Astrocyte (in vitro differentiated cells and primary cell): ENCODE measurements at regions not wholly inside any gene's neighbourhood (a gene's known extent, or its start where the extent isn't known, plus 50 kb on each side); places are given as distances from the start of the nearest gene placed in this dataset.

Source experiments
- DNase-seq: peaks from one replicate; pipeline ENCODE4 v3.0.0-alpha.2; 2010; ENCODE audit warnings: low read depth
- FAIRE-seq: peaks from 2 replicates; lab custom pipeline; 2011; peaks lifted over from hg19 to GRCh38; lab: Jason Lieb, UNC
- H2AFZ ChIP-seq: 2 replicates; pipeline ENCODE4 v1.6.0; 2012; ENCODE audit warnings: low read depth, low read length, inconsistent platforms
- H3K27ac ChIP-seq: 2 replicates; pipeline ENCODE4 v1.5.1; 2011; ENCODE audit warnings: low read depth, low read length, inconsistent platforms
- H3K27me3 ChIP-seq: 2 replicates; pipeline ENCODE4 v1.6.0; 2011; ENCODE audit warnings: low read length, inconsistent platforms; ENCODE audit not compliant: insufficient read depth
- H3K36me3 ChIP-seq: 2 replicates; pipeline ENCODE4 v1.5.1; 2011; ENCODE audit warnings: low read length, inconsistent platforms; ENCODE audit not compliant: insufficient read depth
- H3K4me1 ChIP-seq: 2 replicates; pipeline ENCODE4 v1.5.1; 2011; ENCODE audit warnings: low read length, inconsistent platforms; ENCODE audit not compliant: insufficient read depth
- H3K4me2 ChIP-seq: 2 replicates; pipeline ENCODE4 v1.6.0; 2012; ENCODE audit warnings: low read length, inconsistent platforms
- H3K4me3 ChIP-seq: 2 replicates; pipeline ENCODE4 v1.5.1; 2011; ENCODE audit warnings: low read depth, mild to moderate bottlenecking, low read length, inconsistent platforms; ENCODE audit not compliant: insufficient read depth
- H3K79me2 ChIP-seq: 2 replicates; pipeline ENCODE4 v1.6.0; 2012; ENCODE audit warnings: mild to moderate bottlenecking, low read length, inconsistent platforms; ENCODE audit not compliant: insufficient read depth
- H3K9ac ChIP-seq: 2 replicates; pipeline ENCODE4 v1.6.0; 2012; ENCODE audit warnings: mild to moderate bottlenecking, low read length, inconsistent platforms
- H3K9me3 ChIP-seq: 2 replicates; pipeline ENCODE4 v1.5.1; 2012; ENCODE audit warnings: low read depth, mild to moderate bottlenecking, low read length, inconsistent platforms; ENCODE audit not compliant: insufficient read depth
- H4K20me1 ChIP-seq: 2 replicates; pipeline ENCODE4 v1.6.0; 2012; ENCODE audit warnings: low read length, inconsistent platforms; ENCODE audit not compliant: insufficient read depth
- H3K27ac Mint-ChIP-seq: one replicate; pipeline ENCODE4 v1.8.0; 2021; ENCODE audit warnings: mild to moderate bottlenecking, mixed read lengths; ENCODE audit not compliant: unreplicated experiment
- H3K27me3 Mint-ChIP-seq: one replicate; pipeline ENCODE4 v1.8.0; 2021; ENCODE audit warnings: low read depth, mixed read lengths; ENCODE audit not compliant: unreplicated experiment
- H3K36me3 Mint-ChIP-seq: one replicate; pipeline ENCODE4 v1.8.0; 2021; ENCODE audit warnings: low read depth, mixed read lengths; ENCODE audit not compliant: unreplicated experiment
- H3K4me1 Mint-ChIP-seq: one replicate; pipeline ENCODE4 v1.8.0; 2021; ENCODE audit warnings: low read depth, mixed read lengths; ENCODE audit not compliant: unreplicated experiment
- H3K4me3 Mint-ChIP-seq: one replicate; pipeline ENCODE4 v1.8.0; 2021; ENCODE audit warnings: mild to moderate bottlenecking, moderate library complexity, mixed read lengths; ENCODE audit not compliant: unreplicated experiment
- H3K9me3 Mint-ChIP-seq: one replicate; pipeline ENCODE4 v1.8.0; 2021; ENCODE audit warnings: mild to moderate bottlenecking, mixed read lengths; ENCODE audit not compliant: unreplicated experiment
- EZH2 ChIP-seq: IDR thresholded peaks from 2 replicates; pipeline ENCODE4 v1.6.1; 2012; ENCODE audit warnings: mild to moderate bottlenecking, low read length, inconsistent platforms; ENCODE audit not compliant: insufficient read depth
- TF ChIP-seq, protein P1 (sequence below): IDR thresholded peaks from 2 replicates; pipeline ENCODE4 v1.5.1; 2011; ENCODE audit warnings: low read depth, mild to moderate bottlenecking, inconsistent platforms, low read length, moderate library complexity; ENCODE audit not compliant: insufficient read depth

DNA sequence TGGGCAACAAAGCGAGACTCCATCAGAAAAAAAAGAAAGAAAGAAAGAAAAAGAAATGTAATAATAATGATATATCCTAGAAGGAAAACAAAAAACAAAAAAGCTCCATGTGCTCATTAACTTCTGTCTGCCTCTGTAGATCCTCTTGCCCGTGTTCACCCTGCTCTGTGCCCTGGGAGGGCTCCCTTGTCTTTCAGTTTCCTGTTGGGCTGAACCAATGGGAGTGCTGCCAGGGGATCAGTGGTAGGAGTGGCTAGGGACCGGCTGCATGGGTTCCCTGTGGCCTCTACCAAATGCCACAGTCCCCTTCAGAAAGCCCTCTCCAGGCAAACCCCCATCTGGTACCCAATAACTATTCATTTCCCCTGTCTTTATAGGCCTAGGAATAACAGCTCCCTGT, 51.8 kb upstream of the PARD3 start:
- TF ChIP-seq, protein P1, sequence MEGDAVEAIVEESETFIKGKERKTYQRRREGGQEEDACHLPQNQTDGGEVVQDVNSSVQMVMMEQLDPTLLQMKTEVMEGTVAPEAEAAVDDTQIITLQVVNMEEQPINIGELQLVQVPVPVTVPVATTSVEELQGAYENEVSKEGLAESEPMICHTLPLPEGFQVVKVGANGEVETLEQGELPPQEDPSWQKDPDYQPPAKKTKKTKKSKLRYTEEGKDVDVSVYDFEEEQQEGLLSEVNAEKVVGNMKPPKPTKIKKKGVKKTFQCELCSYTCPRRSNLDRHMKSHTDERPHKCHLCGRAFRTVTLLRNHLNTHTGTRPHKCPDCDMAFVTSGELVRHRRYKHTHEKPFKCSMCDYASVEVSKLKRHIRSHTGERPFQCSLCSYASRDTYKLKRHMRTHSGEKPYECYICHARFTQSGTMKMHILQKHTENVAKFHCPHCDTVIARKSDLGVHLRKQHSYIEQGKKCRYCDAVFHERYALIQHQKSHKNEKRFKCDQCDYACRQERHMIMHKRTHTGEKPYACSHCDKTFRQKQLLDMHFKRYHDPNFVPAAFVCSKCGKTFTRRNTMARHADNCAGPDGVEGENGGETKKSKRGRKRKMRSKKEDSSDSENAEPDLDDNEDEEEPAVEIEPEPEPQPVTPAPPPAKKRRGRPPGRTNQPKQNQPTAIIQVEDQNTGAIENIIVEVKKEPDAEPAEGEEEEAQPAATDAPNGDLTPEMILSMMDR: no peak
- TF ChIP-seq EZH2: no peak
- no peak for DNase-seq
- Mint-ChIP-seq H3K27me3 (peaks cover 6% of the 10 kb centered on the region), H3K36me3 (no peaks in the 10 kb centered on the region), H3K4me3 (no peak overlapping the region), H3K4me1 (no peaks in the 10 kb centered on the region), H3K9me3 (no peaks in the 10 kb centered on the region), H3K27ac (no peak overlapping the region)
- Histone ChIP-seq H2AFZ (no peak overlapping the region), H3K9me3 (no peaks in the 10 kb centered on the region), H3K36me3 (no peaks in the 10 kb centered on the region), H3K27me3 (no peaks in the 10 kb centered on the region), H3K9ac (no peak overlapping the region), H3K4me1 (no peaks in the 10 kb centered on the region), H3K27ac (no peak overlapping the region), H4K20me1 (no peaks in the 10 kb centered on the region), H3K4me2 (no peak overlapping the region), H3K79me2 (no peaks in the 10 kb centered on the region), H3K4me3 (no peak overlapping the region)
- FAIRE-seq: no peak
